AG09319 (cell line): ENCODE measurements at regions not wholly inside any gene's neighbourhood (a gene's known extent, or its start where the extent isn't known, plus 50 kb on each side); places are given as distances from the start of the nearest gene placed in this dataset.

Source experiments
- DNase-seq: peaks from one replicate; pipeline ENCODE4 v3.0.0-alpha.2; 2010; ENCODE audit warnings: low read depth; ENCODE audit errors: extremely low read depth
- CTCF ChIP-seq: IDR thresholded peaks from 2 replicates; pipeline ENCODE4 v1.5.1; 2011; ENCODE audit warnings: low read depth, mild to moderate bottlenecking, inconsistent platforms, low read length, moderate library complexity

GRCh38 chr3:159187706-159188105, 385.9 kb downstream of the MFSD1 start:
- DNase-seq = no peak
- TF ChIP-seq CTCF = no peak

- no peak for TF ChIP-seq CTCF
- no peak for DNase-seq
Observed at GRCh38 chr3:159189994-159190669, 388.3 kb downstream of the MFSD1 start.

DNA sequence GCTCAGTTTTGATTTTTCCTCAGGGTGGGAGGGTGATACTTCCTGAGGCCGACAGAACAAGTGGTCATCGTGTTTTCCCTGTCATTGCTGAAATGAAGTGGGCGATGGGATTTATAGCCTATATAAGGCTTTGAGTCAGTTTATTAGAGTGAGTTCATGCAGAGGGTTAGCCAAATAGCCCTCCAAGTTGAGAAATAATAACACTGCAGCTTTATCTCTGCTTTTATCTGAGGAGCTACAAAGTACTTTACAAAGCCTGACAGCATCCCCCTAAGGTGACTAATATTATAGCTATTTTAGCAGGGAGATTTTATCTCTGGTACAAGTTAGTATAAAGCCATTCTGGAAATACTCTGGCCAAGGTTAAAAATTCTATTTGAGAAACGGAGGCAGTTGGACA, 389.6 kb downstream of the MFSD1 start:
- DNase-seq = no peak
- no peak for TF ChIP-seq CTCF

- no peak for DNase-seq
- no peak for TF ChIP-seq CTCF
Observed at GRCh38 chr3:159196359-159196758, 394.5 kb downstream of the MFSD1 start.

- TF ChIP-seq CTCF = no peak
Observed at GRCh38 chr3:159200176-159200575, 398.3 kb downstream of the MFSD1 start.

DNA sequence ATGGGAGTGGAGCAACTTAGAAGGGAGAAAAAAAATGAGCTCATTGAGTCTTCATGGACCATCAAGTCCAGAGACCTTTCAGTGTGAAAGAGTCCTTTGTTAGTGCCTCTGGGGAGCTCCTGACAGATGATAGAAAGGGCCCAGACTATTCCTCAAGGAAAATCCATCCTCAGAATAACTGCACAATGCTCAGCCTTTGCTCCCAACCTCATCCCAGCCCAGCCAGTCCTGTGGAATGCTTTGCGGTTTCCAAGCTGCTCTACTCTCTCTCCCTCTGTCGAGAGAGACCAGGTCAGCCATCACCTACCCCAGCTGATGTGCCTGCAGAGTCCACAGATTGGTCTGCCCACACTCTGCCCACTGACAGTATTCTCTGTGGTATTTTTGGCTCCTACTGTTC, 406.2 kb downstream of the MFSD1 start:
- TF ChIP-seq CTCF = no peak
- DNase-seq = no peak

More at GRCh38 chr3:159200176-159200575, 398.3 kb downstream of the MFSD1 start:
- DNase-seq = no peak

DNA sequence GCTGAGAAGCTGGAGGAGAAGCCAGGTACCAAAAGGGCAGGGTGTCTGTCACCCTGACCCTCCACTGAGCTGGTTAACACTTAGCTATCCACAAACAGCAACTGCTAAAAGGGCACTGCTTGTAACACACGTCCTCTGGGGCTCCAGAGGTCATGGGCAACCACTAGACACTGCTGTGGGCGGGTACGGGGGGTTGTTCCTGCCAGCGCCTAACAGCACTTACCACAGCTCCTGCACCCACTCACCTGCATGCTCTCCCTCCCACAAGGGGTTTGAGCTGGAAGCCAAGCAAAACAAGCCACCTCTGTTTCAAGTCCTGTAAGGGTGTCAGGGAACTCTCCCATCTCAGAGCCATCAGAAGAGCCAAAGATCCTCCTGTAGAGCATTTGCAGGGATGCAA, 407.6 kb downstream of the MFSD1 start:
- no peak for DNase-seq
- TF ChIP-seq CTCF = no peak
